ENCODE measurements at regions not wholly inside any gene's neighbourhood (a gene's known extent, or its start where the extent isn't known, plus 50 kb on each side); places are given as distances from the start of the nearest gene placed in this dataset.
"Not testable (repeated sequence)": the region's sequence is repeated elsewhere in the genome, so short reads cannot be mapped to it uniquely, and the experiment has no call there.

DNA sequence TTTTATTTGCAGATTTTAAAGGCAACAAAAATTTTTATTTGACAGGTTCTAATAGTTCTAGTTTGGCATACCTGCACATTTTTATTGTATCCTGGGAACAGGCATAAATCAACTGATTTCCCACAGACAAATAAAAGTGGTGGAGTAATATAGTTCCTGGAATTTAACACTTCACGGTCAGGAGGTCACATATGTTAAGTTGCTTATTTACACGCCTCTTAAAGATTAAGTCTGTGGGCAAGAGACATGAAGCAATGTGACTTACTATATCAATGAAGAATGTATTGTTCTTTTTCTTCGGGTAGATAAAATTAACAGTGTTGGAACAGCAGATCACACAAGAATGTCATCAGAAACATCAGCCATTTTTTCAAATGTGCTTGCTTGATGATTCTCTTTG, 558.3 kb downstream of the TTLL7 start:
- not testable (repeated sequence) for H3K36me3 ChIP-seq; H3K9me3 ChIP-seq (replicated peaks); H3K27ac ChIP-seq; H3K27me3 ChIP-seq (replicated peaks); H3K4me3 ChIP-seq; H3K4me1 ChIP-seq (replicated peaks)
- peak in 1 of 2 experiments; percentile 40 for DNase-seq (ENCODE audit: low read depth in 1 of 2, low spot score in 2 of 2)

DNA sequence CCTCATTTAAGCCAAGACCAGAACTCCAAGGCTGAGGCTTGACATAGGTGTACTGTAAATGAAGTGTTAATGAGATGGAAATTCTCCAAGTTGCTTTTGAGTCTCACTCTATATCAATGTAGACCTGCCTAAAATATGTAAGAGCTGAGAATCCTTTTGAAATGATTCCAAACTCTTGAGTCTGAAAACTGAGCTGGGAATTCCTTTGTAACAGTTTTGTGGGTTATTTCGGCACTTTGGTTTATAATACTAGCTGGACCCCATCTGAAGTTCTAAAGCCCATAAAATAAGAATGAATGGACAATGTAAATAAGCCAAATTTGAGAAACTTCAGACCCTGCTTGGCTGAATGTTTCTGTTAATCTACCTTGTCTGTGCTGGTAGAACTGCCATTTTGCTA, 558.9 kb downstream of the TTLL7 start:
- not testable (repeated sequence) for H3K27ac ChIP-seq; H3K9me3 ChIP-seq (replicated peaks)
- peak in 1 of 2 experiments; percentile 20 for DNase-seq (ENCODE audit: low read depth in 1 of 2, low spot score in 2 of 2)

DNA sequence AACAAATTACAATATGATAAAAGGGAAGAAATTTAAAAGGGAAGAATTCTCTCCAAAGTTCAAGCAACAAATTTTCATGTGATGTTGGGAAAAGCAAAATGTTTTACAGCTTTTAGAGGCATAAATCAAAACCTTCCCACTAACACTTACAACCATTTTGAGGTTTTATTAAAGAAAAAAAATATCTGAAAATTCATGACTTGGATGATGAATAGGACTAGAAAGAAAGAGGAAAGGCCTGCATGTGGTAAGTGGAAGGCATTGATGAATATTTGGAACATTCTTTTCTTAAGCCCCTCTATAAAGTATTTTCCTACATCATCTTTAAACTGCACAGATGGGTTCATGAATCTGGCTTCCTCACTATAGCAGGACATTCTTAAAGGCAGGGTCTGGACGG, 560.6 kb downstream of the TTLL7 start:
- H3K9me3 ChIP-seq (replicated peaks); H3K4me1 ChIP-seq (replicated peaks); H3K4me3 ChIP-seq; DNase-seq (ENCODE audit: low read depth in 1 of 2, low spot score in 2 of 2); H3K27me3 ChIP-seq (replicated peaks); H3K36me3 ChIP-seq; H3K27ac ChIP-seq: not testable (repeated sequence)

More for the DNA sequence above, 558.9 kb downstream of the TTLL7 start:
- not testable (repeated sequence) for H3K36me3 ChIP-seq; H3K27me3 ChIP-seq (replicated peaks); H3K4me3 ChIP-seq; H3K4me1 ChIP-seq (replicated peaks)

DNA sequence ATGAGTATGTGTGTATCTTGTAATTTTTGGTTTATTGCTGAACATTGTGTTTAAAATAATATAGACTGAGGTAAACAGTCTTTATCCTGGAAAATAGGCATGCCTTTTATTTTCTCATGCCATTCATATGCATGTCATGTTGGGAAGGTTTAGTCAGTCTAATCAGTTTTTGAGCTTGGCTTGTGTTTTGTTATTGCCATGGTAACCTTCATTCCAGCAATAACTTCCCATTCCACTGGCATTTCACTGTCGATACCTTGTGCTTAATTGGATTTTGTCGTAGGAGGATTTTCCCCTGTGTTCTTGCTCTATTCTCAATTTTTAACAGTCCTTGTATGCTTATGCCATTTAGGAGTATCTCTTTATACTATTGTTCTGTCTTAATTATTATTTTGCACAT, 563.6 kb downstream of the TTLL7 start:
- H3K36me3 ChIP-seq; H3K9me3 ChIP-seq (replicated peaks); H3K27ac ChIP-seq; H3K4me3 ChIP-seq; H3K27me3 ChIP-seq (replicated peaks); DNase-seq (ENCODE audit: low read depth in 1 of 2, low spot score in 2 of 2); H3K4me1 ChIP-seq (replicated peaks): not testable (repeated sequence)

DNA sequence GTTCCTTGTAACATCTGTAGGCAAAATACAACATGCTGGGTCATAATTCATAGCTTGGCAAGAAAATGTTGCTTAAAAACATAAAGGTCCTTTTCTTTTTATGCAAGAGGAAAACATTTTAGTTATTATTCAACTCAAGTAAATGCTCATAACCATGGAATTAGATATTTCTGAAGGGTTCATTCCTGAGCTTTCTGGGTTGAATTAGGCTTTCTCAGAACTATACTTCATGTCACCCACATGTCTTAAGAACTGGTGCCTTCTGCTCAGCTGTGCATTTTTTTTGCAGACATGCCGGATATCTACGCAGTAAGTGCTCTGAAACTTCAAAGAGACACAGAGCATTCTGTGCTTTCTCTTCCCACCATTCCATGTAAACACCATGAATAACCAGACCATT, 571.4 kb downstream of the TTLL7 start:
- not testable (repeated sequence) for H3K27ac ChIP-seq; H3K4me1 ChIP-seq (replicated peaks); H3K9me3 ChIP-seq (replicated peaks); H3K27me3 ChIP-seq (replicated peaks); H3K36me3 ChIP-seq; H3K4me3 ChIP-seq; DNase-seq (ENCODE audit: low read depth in 1 of 2, low spot score in 2 of 2)

DNA sequence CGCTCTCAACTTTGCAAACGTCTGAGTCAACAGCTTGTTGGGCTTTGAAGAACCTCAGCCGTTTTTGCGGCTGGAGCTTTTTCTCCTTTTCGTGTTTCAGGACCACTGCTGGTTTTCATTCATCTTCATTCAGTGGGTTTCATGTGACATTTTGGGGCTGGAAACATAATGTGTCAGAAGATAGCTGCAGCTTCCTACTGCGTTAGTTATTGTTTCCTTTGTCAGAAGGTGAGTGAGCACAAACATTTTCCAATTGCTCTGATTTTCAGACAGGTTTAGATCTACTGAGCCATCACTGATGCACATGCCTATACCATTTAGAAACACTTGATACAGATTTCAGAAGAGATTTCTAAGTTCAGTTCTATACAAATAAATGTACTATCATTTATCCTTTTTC, 575.5 kb downstream of the TTLL7 start:
- not testable (repeated sequence) for H3K27ac ChIP-seq; H3K4me3 ChIP-seq; H3K9me3 ChIP-seq (replicated peaks); DNase-seq (ENCODE audit: low read depth in 1 of 2, low spot score in 2 of 2); H3K36me3 ChIP-seq; H3K27me3 ChIP-seq (replicated peaks); H3K4me1 ChIP-seq (replicated peaks)

DNA sequence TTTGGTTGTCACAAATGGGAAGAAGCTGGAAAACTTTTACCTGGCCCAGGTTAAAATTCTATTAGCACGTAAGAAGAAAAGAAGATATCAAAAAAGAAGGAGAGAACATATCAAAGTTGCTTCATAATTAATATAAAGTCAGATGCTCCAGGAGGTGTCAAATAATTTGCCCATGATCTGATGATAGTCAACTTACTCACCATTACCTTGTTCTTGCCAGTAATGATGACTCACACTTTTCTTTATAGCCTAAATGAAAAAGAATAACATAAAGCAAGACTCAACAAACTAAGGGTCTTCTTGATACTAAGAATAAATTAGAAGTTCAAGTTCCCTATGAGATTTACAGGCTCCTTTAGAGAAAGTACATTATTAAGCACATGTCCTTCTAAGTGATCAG, 580.4 kb downstream of the TTLL7 start:
- no peaks in the 10 kb centered on the region for H3K36me3 ChIP-seq
- H3K4me3 ChIP-seq = no peak overlapping the region
- no peaks in the 10 kb centered on the region for H3K9me3 ChIP-seq (replicated peaks)
- no peak overlapping the region for H3K27ac ChIP-seq
- no peak for DNase-seq (ENCODE audit: low read depth in 1 of 2, low spot score in 2 of 2)
- no peaks in the 10 kb centered on the region for H3K4me1 ChIP-seq (replicated peaks)
- no peaks in the 10 kb centered on the region for H3K27me3 ChIP-seq (replicated peaks)

DNA sequence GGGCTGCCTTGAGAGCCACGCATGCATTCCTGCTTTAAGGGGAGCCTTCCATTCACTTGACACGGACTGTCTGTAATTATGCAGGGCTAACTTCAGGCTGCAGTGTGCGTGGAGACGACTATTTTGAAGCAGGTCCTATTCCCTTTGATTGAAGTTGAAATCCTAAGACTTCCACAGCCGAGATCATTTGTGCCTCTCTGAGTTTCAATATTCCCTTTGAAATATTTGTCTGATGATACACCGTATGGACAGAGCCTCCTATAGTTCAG, 585.2 kb downstream of the TTLL7 start:
- not testable (repeated sequence) for H3K4me1 ChIP-seq (replicated peaks); DNase-seq (ENCODE audit: low read depth in 1 of 2, low spot score in 2 of 2); H3K36me3 ChIP-seq; H3K27ac ChIP-seq; H3K27me3 ChIP-seq (replicated peaks); H3K4me3 ChIP-seq; H3K9me3 ChIP-seq (replicated peaks)

DNA sequence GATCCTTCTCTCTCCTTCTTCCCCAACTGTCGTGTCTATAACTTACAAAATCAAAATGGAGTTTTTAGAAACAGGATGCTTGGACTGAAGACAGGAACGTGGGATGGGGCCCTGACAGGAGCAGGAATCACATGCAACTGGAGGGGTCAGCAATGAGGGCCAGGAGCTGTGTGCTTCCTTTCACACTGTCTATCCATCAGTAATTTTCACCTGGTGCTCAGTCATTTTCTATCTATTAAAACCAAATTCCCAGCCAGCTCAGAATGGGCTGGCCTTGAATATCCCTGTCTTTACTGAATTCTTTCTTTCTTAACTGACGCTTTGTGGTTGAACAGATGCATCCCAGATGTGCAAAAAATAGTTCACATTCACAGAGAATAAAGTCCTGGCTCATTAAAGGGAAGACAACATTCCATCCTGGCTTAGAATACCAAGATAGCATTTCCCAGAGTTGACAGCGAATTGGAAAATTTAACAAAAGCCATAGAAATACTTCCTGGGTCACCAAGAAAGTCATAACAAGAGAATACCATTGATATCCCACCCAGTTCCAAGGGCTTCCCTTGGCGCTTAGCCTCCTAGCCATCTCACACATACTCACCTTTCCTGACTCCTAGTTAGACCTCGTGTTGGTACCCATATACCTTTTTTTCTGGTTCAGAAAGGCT, 588.1 kb downstream of the TTLL7 start:
- H3K4me1 ChIP-seq (replicated peaks); H3K27me3 ChIP-seq (replicated peaks); H3K36me3 ChIP-seq; H3K27ac ChIP-seq; H3K9me3 ChIP-seq (replicated peaks); H3K4me3 ChIP-seq: not testable (repeated sequence)
- DNase-seq (ENCODE audit: low read depth in 1 of 2, low spot score in 2 of 2) = peak in 1 of 2 experiments; percentile 9

DNA sequence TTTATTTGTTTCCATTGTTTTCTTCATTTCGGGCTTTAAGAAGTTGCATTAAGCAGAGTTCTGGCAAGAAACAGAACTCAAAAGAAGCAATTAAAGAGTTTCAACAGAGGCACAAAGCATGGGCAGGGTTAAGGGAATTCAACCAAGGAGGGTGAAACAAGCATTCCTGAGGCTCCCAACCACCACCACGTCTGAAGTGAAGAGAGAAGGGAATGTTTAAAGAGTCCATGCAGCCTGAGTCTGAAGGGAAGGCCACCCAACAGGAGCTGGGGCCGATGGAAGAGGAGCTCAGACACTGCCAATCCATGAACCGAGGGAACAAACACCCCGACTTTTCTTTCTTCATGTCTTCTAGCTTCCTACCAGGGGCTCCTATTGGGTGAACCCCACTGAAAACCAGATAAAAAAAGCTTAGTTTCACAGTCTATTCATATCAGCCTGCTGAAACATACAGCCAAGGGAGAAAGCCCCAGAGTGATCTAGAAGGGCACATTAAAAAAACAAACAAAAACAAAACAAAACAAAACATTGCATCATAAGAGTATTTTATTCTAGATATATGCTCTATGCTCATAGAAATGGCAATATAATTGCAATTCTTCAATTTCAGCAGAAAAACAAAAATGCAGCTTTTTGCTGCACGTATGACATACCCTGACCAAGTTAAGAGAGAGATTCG, 592.1 kb downstream of the TTLL7 start:
- H3K27ac ChIP-seq; H3K36me3 ChIP-seq; H3K9me3 ChIP-seq (replicated peaks); H3K27me3 ChIP-seq (replicated peaks); H3K4me3 ChIP-seq; H3K4me1 ChIP-seq (replicated peaks): not testable (repeated sequence)
- DNase-seq (ENCODE audit: low read depth in 1 of 2, low spot score in 2 of 2) = peak in 1 of 2 experiments; percentile 4

DNA sequence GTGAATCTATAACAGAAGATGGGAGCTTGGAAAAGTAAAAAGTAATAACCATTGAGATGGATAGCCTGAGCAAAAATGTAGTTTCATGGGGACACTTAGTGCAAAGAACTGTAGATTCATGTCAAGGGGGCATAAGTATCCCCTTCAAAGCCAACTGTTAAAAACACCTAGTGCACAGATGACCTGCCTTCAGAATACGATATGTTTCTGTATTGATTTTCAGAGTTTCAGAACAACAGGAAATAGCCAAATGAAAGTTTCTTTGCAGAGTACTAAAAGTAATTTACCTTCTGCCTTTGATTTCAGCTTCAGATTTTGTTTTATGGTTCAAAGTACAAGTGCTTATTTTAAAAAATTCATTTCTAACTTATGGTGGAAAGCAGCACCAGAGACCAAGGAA, 593.1 kb downstream of the TTLL7 start:
- not testable (repeated sequence) for H3K27ac ChIP-seq; H3K4me1 ChIP-seq (replicated peaks); H3K36me3 ChIP-seq; H3K4me3 ChIP-seq; H3K27me3 ChIP-seq (replicated peaks); H3K9me3 ChIP-seq (replicated peaks); DNase-seq (ENCODE audit: low read depth in 1 of 2, low spot score in 2 of 2)

DNA sequence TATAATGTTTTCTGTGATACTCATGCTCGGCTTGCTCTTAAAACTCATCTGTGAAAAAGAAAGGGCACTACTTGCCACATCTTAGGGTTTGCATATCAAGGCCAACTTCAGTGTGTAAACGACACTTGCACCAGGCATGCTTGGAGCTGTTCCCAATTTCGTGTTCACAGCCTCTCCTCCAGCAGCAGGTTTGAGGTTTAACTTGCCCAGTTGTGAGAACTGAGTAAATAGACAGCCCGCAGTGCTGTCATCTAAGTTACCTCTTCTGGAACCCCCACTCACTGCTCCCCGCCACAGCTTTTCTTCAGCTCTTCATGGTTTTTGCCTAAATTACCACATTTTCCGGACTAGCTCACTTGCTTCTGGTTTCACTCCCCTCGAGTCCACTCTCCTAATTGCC, 595.4 kb downstream of the TTLL7 start:
- DNase-seq (ENCODE audit: low read depth in 1 of 2, low spot score in 2 of 2); H3K4me1 ChIP-seq (replicated peaks); H3K4me3 ChIP-seq; H3K27me3 ChIP-seq (replicated peaks); H3K9me3 ChIP-seq (replicated peaks); H3K36me3 ChIP-seq; H3K27ac ChIP-seq: not testable (repeated sequence)

DNA sequence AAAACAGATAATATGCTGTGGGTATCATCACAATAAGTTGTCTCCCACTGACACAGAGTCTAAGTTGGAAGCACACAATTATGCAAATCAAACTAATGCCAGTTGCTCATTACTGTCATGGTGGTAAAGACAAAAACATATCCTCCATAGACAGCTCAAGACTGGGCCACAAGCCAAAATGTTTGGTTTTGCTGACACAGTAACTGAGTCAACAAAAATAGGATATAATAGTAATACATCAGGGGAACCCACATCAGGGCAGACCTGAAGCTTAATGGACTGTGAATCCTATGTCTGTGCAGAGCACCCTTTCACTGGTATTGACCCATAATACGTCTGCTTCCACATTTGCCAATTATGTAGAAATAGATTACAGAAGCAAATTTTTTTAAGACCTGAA, 597.8 kb downstream of the TTLL7 start:
- DNase-seq (ENCODE audit: low read depth in 1 of 2, low spot score in 2 of 2); H3K4me3 ChIP-seq; H3K27ac ChIP-seq; H3K9me3 ChIP-seq (replicated peaks); H3K36me3 ChIP-seq; H3K27me3 ChIP-seq (replicated peaks); H3K4me1 ChIP-seq (replicated peaks): not testable (repeated sequence)

DNA sequence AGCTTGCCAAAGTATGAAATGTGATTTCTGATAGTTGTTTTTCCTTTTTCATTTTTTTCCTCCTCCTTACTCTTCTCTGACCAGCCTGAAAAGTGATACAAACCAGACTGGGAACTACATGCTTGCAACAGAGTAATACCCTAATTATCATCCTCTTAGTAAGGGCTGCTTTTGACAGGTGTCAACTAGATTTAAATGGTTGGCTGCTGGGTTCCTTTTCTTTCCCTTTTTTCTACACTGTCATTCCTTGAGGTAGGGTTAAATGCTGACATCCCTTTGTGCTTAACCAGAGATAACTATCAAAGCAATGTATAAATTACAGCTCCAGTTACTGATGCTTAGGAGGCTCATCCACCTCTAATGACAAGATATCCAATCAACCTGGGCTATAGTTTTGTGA, 598.8 kb downstream of the TTLL7 start:
- H3K27me3 ChIP-seq (replicated peaks); DNase-seq (ENCODE audit: low read depth in 1 of 2, low spot score in 2 of 2); H3K4me1 ChIP-seq (replicated peaks); H3K9me3 ChIP-seq (replicated peaks); H3K4me3 ChIP-seq; H3K27ac ChIP-seq; H3K36me3 ChIP-seq: not testable (repeated sequence)

DNA sequence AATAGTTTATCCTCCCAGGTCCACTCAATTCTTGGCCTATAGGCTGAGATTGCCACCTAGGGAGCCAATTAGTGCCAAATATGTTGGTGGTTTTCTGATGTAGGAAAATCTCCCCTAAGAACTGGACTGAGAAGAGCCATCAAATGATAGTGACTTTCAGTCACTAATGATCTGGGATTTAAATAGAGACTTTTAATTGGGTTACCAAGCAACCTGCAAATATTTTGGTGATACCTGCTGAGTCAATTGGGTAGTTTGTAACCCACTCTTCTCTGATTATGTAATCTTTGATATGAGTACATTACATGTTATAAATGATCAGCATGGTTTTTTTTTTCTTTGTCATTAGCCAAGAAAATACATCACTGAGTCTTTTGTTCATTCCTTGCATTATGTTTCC, 600.8 kb downstream of the TTLL7 start:
- not testable (repeated sequence) for H3K9me3 ChIP-seq (replicated peaks); H3K4me1 ChIP-seq (replicated peaks); H3K36me3 ChIP-seq; H3K4me3 ChIP-seq; H3K27me3 ChIP-seq (replicated peaks); H3K27ac ChIP-seq; DNase-seq (ENCODE audit: low read depth in 1 of 2, low spot score in 2 of 2)
